ENCODE measurements at regions not wholly inside any gene's neighbourhood (a gene's known extent, or its start where the extent isn't known, plus 50 kb on each side); places are given as distances from the start of the nearest gene placed in this dataset.

- no peak for TF ChIP-seq EZH2 (IDR thresholded peaks at IDR 0.05; ENCODE audit: low read length, unreplicated experiment)
- TF ChIP-seq, protein P1, sequence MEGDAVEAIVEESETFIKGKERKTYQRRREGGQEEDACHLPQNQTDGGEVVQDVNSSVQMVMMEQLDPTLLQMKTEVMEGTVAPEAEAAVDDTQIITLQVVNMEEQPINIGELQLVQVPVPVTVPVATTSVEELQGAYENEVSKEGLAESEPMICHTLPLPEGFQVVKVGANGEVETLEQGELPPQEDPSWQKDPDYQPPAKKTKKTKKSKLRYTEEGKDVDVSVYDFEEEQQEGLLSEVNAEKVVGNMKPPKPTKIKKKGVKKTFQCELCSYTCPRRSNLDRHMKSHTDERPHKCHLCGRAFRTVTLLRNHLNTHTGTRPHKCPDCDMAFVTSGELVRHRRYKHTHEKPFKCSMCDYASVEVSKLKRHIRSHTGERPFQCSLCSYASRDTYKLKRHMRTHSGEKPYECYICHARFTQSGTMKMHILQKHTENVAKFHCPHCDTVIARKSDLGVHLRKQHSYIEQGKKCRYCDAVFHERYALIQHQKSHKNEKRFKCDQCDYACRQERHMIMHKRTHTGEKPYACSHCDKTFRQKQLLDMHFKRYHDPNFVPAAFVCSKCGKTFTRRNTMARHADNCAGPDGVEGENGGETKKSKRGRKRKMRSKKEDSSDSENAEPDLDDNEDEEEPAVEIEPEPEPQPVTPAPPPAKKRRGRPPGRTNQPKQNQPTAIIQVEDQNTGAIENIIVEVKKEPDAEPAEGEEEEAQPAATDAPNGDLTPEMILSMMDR (conservative IDR thresholded peaks at IDR 0.05; ENCODE audit: low read depth, low read length), result peak; percentile 77
- Histone ChIP-seq H3K9me3 (ENCODE audit: low read length) (no peaks in the 10 kb centered on the region), H4K20me1 (ENCODE audit: low read length) (no peaks in the 10 kb centered on the region), H3K4me1 (ENCODE audit: insufficient read depth, low read length) (no peaks in the 10 kb centered on the region), H3K4me3 (ENCODE audit: low read length) (no peak overlapping the region), H3K79me2 (ENCODE audit: low read length) (no peaks in the 10 kb centered on the region), H3K27ac (ENCODE audit: low read length) (no peak overlapping the region), H2AFZ (ENCODE audit: low read length) (no peak overlapping the region), H3K4me2 (ENCODE audit: low read length) (no peak overlapping the region), H3K9ac (ENCODE audit: low read length) (no peak overlapping the region), H3F3A (ENCODE audit: low read length, unreplicated experiment) (no peaks in the 10 kb centered on the region), H3K36me3 (ENCODE audit: low read depth, low read length) (no peaks in the 10 kb centered on the region), H3K9me2 (replicated peaks; ENCODE audit: low read length) (no peaks in the 10 kb centered on the region), H3K27me3 (ENCODE audit: low read length) (peaks cover 14% of the 10 kb centered on the region; the same call in 1 of the 2 replicates)
- ChIA-PET POLR2A (ENCODE audit: unreplicated experiment) (no interaction called here), CTCF (no interaction called here)
- no TSS peak for BruUV-seq (replicated peaks)
- ATAC-seq (peak; percentile 81), DNase-seq (peak; percentile 60)
- intact Hi-C loops (cut with micrococcal nuclease), result no loop called here
Measured at GRCh38 chr2:75896779-75897366, 186.2 kb upstream of the GCFC2 start.

- Histone ChIP-seq H3K27me3 (ENCODE audit: low read length) (peaks cover 36% of the 10 kb centered on the region), H3K9me3 (ENCODE audit: low read length) (no peaks in the 10 kb centered on the region), H3F3A (ENCODE audit: low read length, unreplicated experiment) (no peaks in the 10 kb centered on the region), H3K9me2 (replicated peaks; ENCODE audit: low read length) (no peaks in the 10 kb centered on the region), H3K79me2 (ENCODE audit: low read length) (no peaks in the 10 kb centered on the region), H3K4me3 (ENCODE audit: low read length) (no peak overlapping the region), H3K4me1 (ENCODE audit: insufficient read depth, low read length) (no peaks in the 10 kb centered on the region), H4K20me1 (ENCODE audit: low read length) (no peaks in the 10 kb centered on the region), H2AFZ (ENCODE audit: low read length) (no peak overlapping the region), H3K27ac (ENCODE audit: low read length) (no peak overlapping the region), H3K9ac (ENCODE audit: low read length) (no peak overlapping the region), H3K36me3 (ENCODE audit: low read depth, low read length) (no peaks in the 10 kb centered on the region), H3K4me2 (ENCODE audit: low read length) (no peak overlapping the region)
- CTCF ChIA-PET, result no interaction called here
- BruUV-seq (replicated peaks), result no TSS peak
- DNase-seq (no peak), ATAC-seq (no peak)
- intact Hi-C loops (cut with micrococcal nuclease), result no loop called here
- POLR2A ChIA-PET (ENCODE audit: unreplicated experiment), result no interaction called here
- TF ChIP-seq EZH2 (IDR thresholded peaks at IDR 0.05; ENCODE audit: low read length, unreplicated experiment), result no peak
- TF ChIP-seq EZH2phosphoT487 (IDR thresholded peaks at IDR 0.05; ENCODE audit: borderline replicate concordance, low read length), result no peak
- TF ChIP-seq, protein P1 (conservative IDR thresholded peaks at IDR 0.05; ENCODE audit: low read depth, low read length), result no peak
Measured at GRCh38 chr2:75894170-75894569, 183.5 kb upstream of the GCFC2 start.

DNA sequence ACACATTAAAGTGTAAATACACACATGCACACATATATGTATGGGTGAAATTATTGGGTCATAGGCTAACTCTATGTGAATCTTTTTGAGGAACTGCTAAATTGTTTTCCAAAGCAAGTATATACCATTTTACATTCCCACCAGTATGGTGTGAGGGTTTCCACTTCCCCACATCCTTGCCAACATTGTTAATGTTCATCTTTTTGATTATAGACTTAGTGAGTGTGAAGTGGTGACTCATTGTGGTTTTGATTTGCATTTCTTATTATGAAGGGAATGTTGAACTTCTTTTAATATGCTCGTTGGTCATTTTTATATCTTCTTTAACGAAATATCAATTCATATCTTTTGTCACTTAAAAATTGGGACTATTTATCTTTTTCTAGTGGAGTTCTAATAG is 181.8 kb upstream of the GCFC2 start:
- TF ChIP-seq EZH2 (IDR thresholded peaks at IDR 0.05; ENCODE audit: low read length, unreplicated experiment) (no peak), EZH2phosphoT487 (IDR thresholded peaks at IDR 0.05; ENCODE audit: borderline replicate concordance, low read length) (no peak)
- CTCF ChIA-PET, result no interaction called here

More for the DNA sequence above, 181.8 kb upstream of the GCFC2 start:
- intact Hi-C loops (cut with micrococcal nuclease), result no loop called here
- Histone ChIP-seq H3K4me3 (ENCODE audit: low read length) (no peak overlapping the region), H3K36me3 (ENCODE audit: low read depth, low read length) (no peaks in the 10 kb centered on the region), H3K79me2 (ENCODE audit: low read length) (no peaks in the 10 kb centered on the region), H3K9me2 (replicated peaks; ENCODE audit: low read length) (no peaks in the 10 kb centered on the region), H3K9me3 (ENCODE audit: low read length) (no peaks in the 10 kb centered on the region), H3K4me2 (ENCODE audit: low read length) (no peak overlapping the region), H2AFZ (ENCODE audit: low read length) (no peak overlapping the region), H3K9ac (ENCODE audit: low read length) (no peak overlapping the region), H3K27me3 (ENCODE audit: low read length) (peaks cover 51% of the 10 kb centered on the region), H3K4me1 (ENCODE audit: insufficient read depth, low read length) (no peaks in the 10 kb centered on the region), H3F3A (ENCODE audit: low read length, unreplicated experiment) (no peaks in the 10 kb centered on the region), H3K27ac (ENCODE audit: low read length) (no peak overlapping the region), H4K20me1 (ENCODE audit: low read length) (no peaks in the 10 kb centered on the region)
- no peak for DNase-seq
- ATAC-seq, result no peak
- BruUV-seq (replicated peaks), result no TSS peak
- POLR2A ChIA-PET (ENCODE audit: unreplicated experiment), result no interaction called here
